Natural killer cell treated with Interleukin-12 subunit alpha and Interleukin-12 subunit beta and Interleukin-15 and Interleukin-18, amount 100 ng/mL, for 72 hours (primary cell): ENCODE measurements at regions not wholly inside any gene's neighbourhood (a gene's known extent, or its start where the extent isn't known, plus 50 kb on each side); places are given as distances from the start of the nearest gene placed in this dataset.
A peak's percentile ranks its signal among the peaks of the same experiment; 100 is the strongest.

ENCODE experiments used
- ATAC-seq, 2 donors: fragments of 150-1000 bp; cut with Tn5 transposase in 1 of 2; sonication (Bioruptor Pico), chemical (Tn5 transposase) in 1 of 2; 2 replicates each; pipeline ENCODE4 v1.10.0; 2021
- DNase-seq: peaks from one replicate; pipeline ENCODE4 v3.0.0; 2022; ENCODE audit warnings: low spot score
- H3K27ac Mint-ChIP-seq, 2 donors: 1 replicate in 1 of 2; 2 replicates in 1 of 2; pipeline ENCODE4 v1.8.0; 2022; ENCODE audit warnings: mixed read lengths in 2 of 2, mild to moderate bottlenecking in 1 of 2, moderate library complexity in 1 of 2
- H3K27me3 Mint-ChIP-seq, 2 donors: 1 replicate in 1 of 2; 2 replicates in 1 of 2; pipeline ENCODE4 v1.8.0; 2022; ENCODE audit warnings: mixed read lengths in 2 of 2
- H3K36me3 Mint-ChIP-seq: one replicate; pipeline ENCODE4 v1.8.0; 2022; ENCODE audit warnings: mixed read lengths
- H3K4me1 Mint-ChIP-seq, 2 donors: 1 replicate in 1 of 2; 2 replicates in 1 of 2; pipeline ENCODE4 v1.8.0; 2022; ENCODE audit warnings: low read depth in 2 of 2, mixed read lengths in 2 of 2, mild to moderate bottlenecking in 1 of 2
- H3K4me3 Mint-ChIP-seq: one replicate; pipeline ENCODE4 v1.8.0; 2022; ENCODE audit warnings: mixed read lengths
- H3K9me3 Mint-ChIP-seq: 2 replicates; pipeline ENCODE4 v1.8.0; 2022; ENCODE audit warnings: mixed read lengths

DNA sequence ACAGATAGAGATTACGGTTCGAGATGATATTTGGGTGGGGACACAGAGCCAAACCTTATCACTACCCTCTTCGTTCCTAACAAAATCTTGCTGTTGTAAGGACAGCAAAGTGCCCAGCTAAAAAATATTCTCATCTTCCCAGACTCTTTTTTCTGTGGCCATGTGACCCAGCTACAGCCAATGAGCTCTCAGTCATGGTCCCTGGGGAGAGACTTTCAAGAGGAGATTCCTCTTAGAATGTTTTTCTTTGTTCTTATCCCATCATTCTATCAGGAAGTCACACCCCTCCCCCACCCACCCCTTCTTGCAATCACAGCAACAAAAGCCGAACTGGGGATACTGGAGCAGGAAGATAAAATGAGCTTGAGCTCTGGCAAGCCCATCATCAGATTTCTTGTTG, 247.1 kb downstream of the CHRM3 start:
- H3K27ac Mint-ChIP-seq, result no peak overlapping the region
- no peaks in the 10 kb centered on the region for H3K27me3 Mint-ChIP-seq
- H3K4me3 Mint-ChIP-seq, result no peak overlapping the region
- no peaks in the 10 kb centered on the region for H3K36me3 Mint-ChIP-seq
- no peak for ATAC-seq
- H3K9me3 Mint-ChIP-seq, result no peaks in the 10 kb centered on the region
- DNase-seq, result no peak
- no peaks in the 10 kb centered on the region for H3K4me1 Mint-ChIP-seq

DNA sequence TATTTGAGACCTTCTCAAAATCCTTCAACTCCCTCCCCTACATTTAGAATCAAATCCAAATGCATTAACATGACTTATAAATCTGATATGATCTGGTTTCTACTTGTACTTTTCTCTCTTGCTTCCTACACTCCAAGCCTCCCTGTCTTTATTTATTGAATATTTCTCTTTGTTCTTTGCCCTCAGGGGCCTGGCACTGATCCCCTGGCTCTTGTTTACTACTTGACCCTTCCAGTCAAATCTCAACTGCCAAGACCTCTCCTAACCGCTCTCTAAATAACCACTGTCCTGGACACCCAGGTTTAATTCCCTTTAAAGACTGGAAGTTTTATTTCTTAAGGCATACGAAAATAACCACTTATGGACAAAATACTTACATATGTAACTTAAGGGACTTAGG, 248.9 kb downstream of the CHRM3 start:
- ATAC-seq, result no peak
- H3K4me3 Mint-ChIP-seq, result no peak overlapping the region

DNA sequence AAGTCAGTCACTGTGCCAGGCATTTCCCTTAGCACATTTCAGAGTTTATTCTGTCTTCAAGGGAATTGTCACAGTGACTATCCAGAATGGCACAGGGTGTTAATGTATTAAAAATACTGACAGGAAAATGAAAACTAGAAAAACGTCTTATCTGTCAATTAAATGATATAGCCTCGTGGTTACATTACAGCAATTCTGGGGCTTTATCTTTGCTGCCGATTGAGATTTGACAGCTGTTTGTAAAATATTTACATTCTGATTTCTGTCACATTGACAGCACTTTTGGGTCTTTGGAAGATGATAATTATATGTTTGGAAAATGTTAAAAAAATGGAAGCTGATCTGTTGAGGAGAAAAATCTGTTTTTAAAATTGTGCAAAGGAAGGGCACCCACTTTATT, 250.0 kb downstream of the CHRM3 start:
- H3K27ac Mint-ChIP-seq, result no peak overlapping the region
- H3K4me3 Mint-ChIP-seq, result no peak overlapping the region
- DNase-seq (no peak), ATAC-seq (no peak)
- no peaks in the 10 kb centered on the region for H3K4me1 Mint-ChIP-seq
- H3K27me3 Mint-ChIP-seq, result no peaks in the 10 kb centered on the region
- no peaks in the 10 kb centered on the region for H3K9me3 Mint-ChIP-seq
- H3K36me3 Mint-ChIP-seq, result no peaks in the 10 kb centered on the region

More for the DNA sequence above, 248.9 kb downstream of the CHRM3 start:
- H3K9me3 Mint-ChIP-seq, result no peaks in the 10 kb centered on the region
- no peaks in the 10 kb centered on the region for H3K27me3 Mint-ChIP-seq
- H3K27ac Mint-ChIP-seq, result no peak overlapping the region
- no peaks in the 10 kb centered on the region for H3K36me3 Mint-ChIP-seq
- no peaks in the 10 kb centered on the region for H3K4me1 Mint-ChIP-seq
- DNase-seq, result no peak

DNA sequence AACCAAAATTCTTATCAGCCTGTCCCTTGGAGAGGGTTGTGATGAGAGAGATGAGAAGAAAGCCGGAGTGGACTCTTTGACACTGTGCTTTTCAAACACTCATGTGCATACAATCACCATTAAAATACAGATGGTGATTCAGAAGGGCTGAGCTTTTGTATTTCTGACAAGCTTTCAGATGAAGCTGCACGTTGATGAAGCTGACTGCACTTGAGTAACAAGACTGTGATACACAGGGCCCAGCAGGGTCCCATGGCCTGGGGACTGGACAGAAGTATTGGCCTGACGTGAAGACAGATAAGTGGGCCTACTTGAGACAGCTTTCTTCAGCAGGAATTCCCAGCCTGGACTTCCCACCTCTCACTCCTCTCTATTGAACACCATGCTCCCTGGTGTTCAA, 258.2 kb downstream of the CHRM3 start:
- Mint-ChIP-seq H3K4me1 (no peaks in the 10 kb centered on the region), H3K27me3 (no peaks in the 10 kb centered on the region), H3K4me3 (no peak overlapping the region), H3K27ac (no peak overlapping the region), H3K9me3 (peaks cover 3% of the 10 kb centered on the region), H3K36me3 (no peaks in the 10 kb centered on the region)
- ATAC-seq, result no peak
- no peak for DNase-seq

DNA sequence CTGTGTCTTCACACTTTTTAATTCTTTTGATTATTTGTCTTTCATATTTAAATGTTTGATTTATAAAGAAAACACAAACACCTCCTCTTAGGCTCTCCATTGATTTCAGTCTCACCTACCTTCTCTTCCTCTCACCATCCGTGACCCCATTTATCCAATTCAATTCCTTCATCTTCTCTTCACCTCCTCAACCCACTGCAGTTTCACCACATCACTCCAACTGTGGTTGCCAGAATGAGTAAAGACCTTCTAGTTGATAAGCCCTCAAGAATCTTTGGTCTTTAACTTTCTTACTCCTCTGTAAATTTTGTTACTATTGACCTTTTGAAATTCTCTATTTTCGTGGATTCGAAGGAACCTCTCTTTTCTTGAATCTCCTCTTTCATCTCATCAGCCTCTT, 260.7 kb downstream of the CHRM3 start:
- no peak overlapping the region for H3K27ac Mint-ChIP-seq
- ATAC-seq (no peak), DNase-seq (no peak)
- peaks cover 3% of the 10 kb centered on the region for H3K9me3 Mint-ChIP-seq
- H3K27me3 Mint-ChIP-seq, result no peaks in the 10 kb centered on the region
- no peak overlapping the region for H3K4me3 Mint-ChIP-seq
- no peaks in the 10 kb centered on the region for H3K36me3 Mint-ChIP-seq
- H3K4me1 Mint-ChIP-seq, result no peaks in the 10 kb centered on the region

DNA sequence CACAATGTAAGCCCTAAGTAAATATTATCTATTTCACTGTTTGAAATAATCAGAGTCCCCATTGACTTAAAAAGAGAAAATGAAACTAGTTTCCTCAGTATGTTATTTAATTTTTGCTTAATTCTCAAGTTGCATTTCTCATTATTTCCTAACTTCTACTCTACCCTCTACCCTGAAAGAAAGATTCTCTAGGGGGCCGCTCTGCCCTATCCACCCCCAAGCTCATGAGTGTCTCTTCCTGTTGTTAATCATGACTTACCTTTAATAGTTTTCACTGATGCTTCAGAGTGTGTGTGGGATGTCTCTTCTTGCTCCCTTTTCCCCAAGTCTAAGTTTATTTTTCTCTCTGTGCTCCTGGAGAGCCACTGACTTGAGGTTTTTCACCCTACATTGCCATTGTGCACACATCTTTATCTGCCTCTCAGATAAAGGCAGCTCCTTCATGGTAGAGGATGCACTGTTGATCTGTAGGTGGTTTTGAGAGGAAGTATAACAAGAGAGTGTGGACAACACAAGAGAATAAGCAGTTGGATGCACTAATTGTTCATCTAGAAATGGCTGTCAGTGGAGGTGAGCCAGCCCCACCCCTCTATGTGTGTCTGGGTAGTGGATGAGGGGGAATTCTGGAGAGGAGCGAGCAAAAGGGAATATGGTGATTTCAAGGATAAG, 261.7 kb downstream of the CHRM3 start:
- DNase-seq (no peak), ATAC-seq (peak in 1 of 2 donors; percentile 48)
- Mint-ChIP-seq H3K9me3 (no peaks in the 10 kb centered on the region), H3K36me3 (no peaks in the 10 kb centered on the region), H3K27me3 (no peaks in the 10 kb centered on the region), H3K4me1 (no peaks in the 10 kb centered on the region), H3K4me3 (no peak overlapping the region), H3K27ac (no peak overlapping the region)

DNA sequence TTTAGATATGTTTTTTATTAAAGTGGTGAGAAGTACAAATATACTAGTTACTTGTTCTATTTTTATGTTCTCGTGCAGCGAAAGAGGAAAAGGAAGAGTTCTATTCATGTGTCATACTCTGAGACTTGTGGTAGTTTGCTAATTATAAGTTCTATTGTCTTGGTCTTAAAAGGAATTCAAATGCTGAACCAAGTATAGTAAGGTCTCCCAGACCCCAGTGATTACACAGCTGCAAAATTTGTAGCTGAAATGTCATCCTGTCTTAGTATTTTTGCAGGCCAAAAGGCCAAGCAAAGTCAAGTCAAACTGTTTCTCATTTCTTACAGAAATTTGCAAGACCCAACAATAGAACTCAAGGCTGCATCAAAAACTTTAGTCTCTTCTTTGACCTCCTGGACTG, 268.7 kb downstream of the CHRM3 start:
- Mint-ChIP-seq H3K9me3 (no peaks in the 10 kb centered on the region), H3K4me1 (no peaks in the 10 kb centered on the region), H3K27ac (no peak overlapping the region), H3K4me3 (no peak overlapping the region), H3K36me3 (no peaks in the 10 kb centered on the region), H3K27me3 (peaks cover 0 to 2% of the 10 kb centered on the region in 2 donors)
- DNase-seq (no peak), ATAC-seq (no peak)

DNA sequence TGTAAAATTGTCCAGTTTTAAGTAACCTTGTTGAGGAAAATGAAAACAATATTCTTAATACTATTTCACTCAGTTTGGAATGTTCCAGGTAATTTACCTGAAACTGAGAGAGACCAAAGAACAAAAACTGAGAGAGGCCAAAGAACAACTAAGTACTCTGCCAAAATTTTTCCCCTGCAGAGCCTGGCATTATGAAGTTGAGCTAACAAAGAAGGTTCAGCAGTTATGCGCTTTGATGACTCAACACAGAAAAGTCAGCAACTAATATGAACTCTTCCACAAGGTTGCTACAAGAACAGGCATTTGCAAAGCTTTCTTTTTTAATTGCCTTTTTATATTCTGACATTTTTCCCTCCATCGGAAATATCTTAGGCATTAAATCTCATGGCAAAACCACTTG, 270.9 kb downstream of the CHRM3 start:
- Mint-ChIP-seq H3K9me3 (no peaks in the 10 kb centered on the region), H3K27me3 (peaks cover 0 to 2% of the 10 kb centered on the region in 2 donors), H3K4me1 (no peaks in the 10 kb centered on the region), H3K4me3 (no peak overlapping the region), H3K36me3 (no peaks in the 10 kb centered on the region), H3K27ac (no peak overlapping the region)
- no peak for DNase-seq
- no peak for ATAC-seq

DNA sequence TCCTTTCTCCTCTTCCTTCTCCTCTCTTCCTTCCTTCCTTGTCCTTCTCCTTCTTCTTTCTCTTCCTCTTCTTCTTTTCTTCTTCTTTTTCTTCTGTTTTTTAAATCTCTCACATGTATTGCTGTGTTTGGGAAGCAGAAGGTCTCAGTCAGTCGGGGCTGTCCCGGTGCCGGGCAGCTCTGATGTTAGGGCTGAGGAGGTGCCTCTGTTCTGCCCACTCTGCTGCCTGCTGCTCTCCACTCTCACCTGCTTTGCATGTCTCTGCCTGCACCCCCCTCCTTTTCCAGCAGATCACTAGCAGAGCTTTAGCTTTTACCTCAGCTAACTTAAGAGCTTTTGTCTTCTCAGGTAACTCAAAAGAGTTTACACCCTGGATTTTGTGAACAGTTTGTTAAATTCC, 276.6 kb downstream of the CHRM3 start:
- Mint-ChIP-seq H3K27me3 (peaks cover 9 to 16% of the 10 kb centered on the region in 2 donors), H3K27ac (no peak overlapping the region), H3K36me3 (peaks cover 5% of the 10 kb centered on the region), H3K9me3 (no peaks in the 10 kb centered on the region), H3K4me3 (no peak overlapping the region), H3K4me1 (peaks cover 7 to 9% of the 10 kb centered on the region in 2 donors)
- DNase-seq (no peak), ATAC-seq (no peak)

DNA sequence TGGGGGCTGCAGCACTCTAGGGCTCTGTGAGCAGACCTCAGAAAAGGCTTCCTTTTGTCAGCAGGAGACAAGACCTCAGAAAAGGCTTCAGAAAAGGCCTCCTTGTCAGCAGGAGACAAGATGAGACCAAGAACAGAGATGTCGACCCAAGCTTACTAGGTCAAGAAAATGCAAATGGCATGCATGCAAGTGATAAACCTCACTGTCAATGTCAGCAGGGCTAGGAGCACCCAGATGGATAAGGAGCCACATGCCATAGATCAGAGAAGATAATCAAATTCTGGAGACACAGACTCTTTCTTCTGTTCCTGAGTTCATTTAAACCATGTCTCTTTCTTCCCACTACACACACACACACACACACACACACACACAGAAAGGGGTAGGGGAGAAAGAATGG, 285.9 kb downstream of the CHRM3 start:
- no peak for DNase-seq
- ATAC-seq, result no peak
- Mint-ChIP-seq H3K27me3 (peaks cover 0 to 4% of the 10 kb centered on the region in 2 donors), H3K9me3 (no peaks in the 10 kb centered on the region), H3K36me3 (no peaks in the 10 kb centered on the region), H3K27ac (peak overlapping the region in 1 of 2 donors; percentile 32), H3K4me3 (no peak overlapping the region), H3K4me1 (no peaks in the 10 kb centered on the region)

DNA sequence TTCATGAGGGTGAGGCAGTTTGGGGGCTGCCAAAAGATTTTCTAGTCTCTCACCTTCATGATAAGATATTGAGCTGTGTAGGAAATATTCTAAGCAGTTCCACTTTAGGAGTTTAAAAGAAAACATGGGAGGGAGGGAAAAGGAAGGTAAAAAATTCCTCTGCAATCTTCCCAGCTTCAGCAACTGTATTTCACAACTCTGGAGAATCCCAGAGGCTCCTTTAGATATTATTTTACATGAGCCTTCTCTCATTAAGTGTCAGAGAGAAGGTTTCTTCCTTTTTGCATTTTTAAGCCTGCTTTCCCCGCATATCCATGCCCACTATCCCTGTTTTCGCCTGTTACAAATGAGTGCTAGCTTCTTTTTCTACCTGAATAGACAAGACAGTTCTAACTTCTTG, 289.4 kb downstream of the CHRM3 start:
- no peak for ATAC-seq
- no peaks in the 10 kb centered on the region for H3K4me1 Mint-ChIP-seq
- no peak overlapping the region for H3K4me3 Mint-ChIP-seq
- no peaks in the 10 kb centered on the region for H3K9me3 Mint-ChIP-seq
- H3K27me3 Mint-ChIP-seq, result peaks cover 0 to 2% of the 10 kb centered on the region in 2 donors
- DNase-seq, result no peak
- no peak overlapping the region for H3K27ac Mint-ChIP-seq
- no peaks in the 10 kb centered on the region for H3K36me3 Mint-ChIP-seq

DNA sequence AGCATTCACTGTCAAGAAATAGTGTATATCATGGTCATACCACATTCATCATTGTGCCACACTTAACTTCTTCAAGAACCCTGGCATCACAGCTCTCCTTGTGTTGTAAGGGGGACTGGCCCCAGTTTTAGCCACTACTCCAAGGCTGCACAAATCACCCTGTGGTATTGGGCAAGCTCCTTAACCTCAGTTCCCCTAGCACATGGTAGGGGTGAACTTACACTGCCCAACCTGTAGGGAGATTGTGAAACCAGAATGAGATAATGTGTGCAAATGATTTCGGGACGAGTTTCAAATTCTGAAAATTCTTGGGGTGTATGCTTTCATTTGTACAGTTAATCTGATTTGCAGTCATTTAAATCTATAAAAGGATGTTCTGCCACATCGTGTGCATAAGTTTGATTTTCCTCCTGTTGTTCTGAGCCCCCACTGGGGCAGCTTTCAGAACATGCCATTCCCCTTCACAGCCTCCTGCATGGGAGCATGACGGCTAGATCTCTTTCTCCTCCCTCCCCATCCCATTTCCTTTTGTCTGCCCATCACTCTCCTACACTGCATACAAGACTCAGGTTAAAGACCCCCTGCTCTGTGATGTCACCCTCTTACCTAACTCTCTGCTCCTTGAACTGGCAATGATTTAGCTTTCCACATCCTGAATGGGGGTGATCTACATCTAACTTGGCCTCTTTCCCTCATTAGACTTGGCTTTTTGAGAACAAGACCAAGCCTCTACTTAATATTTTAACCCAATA, 290.3 kb downstream of the CHRM3 start:
- Mint-ChIP-seq H3K27ac (no peak overlapping the region), H3K27me3 (peaks cover 0 to 2% of the 10 kb centered on the region in 2 donors), H3K9me3 (no peaks in the 10 kb centered on the region), H3K36me3 (no peaks in the 10 kb centered on the region), H3K4me3 (no peak overlapping the region), H3K4me1 (no peaks in the 10 kb centered on the region)
- ATAC-seq, result peak in 1 of 2 donors; percentile 70
- DNase-seq, result no peak

DNA sequence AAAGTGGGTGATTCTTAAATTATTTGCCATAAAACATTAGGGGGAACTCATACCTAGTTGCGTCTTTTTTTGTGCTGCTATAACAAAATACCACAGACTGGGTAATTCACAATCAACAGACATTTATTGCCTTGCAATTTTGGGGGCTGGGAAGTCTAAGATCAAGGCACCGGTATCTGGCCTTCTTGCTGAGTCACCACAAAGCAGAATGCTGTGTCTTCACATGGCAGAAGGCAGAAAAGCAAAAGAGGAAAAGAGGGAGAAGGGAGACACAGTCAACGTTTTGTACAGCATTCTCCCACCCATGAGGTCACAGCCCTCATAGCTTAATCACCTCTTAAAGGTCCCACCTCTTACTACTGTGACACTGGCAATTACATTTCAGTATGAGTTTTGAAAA, 291.0 kb downstream of the CHRM3 start:
- no peak for ATAC-seq
- Mint-ChIP-seq H3K9me3 (no peaks in the 10 kb centered on the region), H3K4me3 (no peak overlapping the region), H3K36me3 (no peaks in the 10 kb centered on the region), H3K4me1 (no peaks in the 10 kb centered on the region), H3K27me3 (peaks cover 0 to 2% of the 10 kb centered on the region in 2 donors), H3K27ac (no peak overlapping the region)
- DNase-seq, result no peak

DNA sequence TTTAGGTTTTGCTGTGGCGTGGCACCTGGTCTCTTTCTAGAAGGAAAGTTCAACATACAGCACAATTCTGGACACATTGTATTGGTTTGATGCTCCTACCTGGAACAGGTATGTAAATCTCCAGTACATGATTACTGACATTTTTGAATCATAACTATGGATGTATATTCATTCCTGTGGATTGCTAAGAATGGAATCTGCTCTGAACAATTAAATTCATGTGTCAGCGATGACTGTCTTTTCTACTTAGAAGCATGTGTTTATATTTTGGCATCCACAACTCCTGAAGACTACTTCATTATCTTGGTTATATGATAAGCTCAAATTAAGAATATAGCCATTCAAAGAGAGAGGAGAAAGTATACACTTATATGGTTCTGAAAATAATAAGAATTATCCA, 291.8 kb downstream of the CHRM3 start:
- DNase-seq (no peak), ATAC-seq (no peak)
- Mint-ChIP-seq H3K27me3 (no peaks in the 10 kb centered on the region), H3K27ac (no peak overlapping the region), H3K36me3 (no peaks in the 10 kb centered on the region), H3K4me3 (no peak overlapping the region), H3K4me1 (no peaks in the 10 kb centered on the region), H3K9me3 (no peaks in the 10 kb centered on the region)
